Activated CD4-positive, CD25-positive, alpha-beta regulatory T cell (primary cell): ENCODE measurements at regions not wholly inside any gene's neighbourhood (a gene's known extent, or its start where the extent isn't known, plus 50 kb on each side); places are given as distances from the start of the nearest gene placed in this dataset.
"Not testable (repeated sequence)": the region's sequence is repeated elsewhere in the genome, so short reads cannot be mapped to it uniquely, and the experiment has no call there.

ENCODE experiments used
- DNase-seq, 4 experiments: peaks; one replicate each; lab custom pipeline; 2025; lab: John Stamatoyannopoulos, UW

DNA sequence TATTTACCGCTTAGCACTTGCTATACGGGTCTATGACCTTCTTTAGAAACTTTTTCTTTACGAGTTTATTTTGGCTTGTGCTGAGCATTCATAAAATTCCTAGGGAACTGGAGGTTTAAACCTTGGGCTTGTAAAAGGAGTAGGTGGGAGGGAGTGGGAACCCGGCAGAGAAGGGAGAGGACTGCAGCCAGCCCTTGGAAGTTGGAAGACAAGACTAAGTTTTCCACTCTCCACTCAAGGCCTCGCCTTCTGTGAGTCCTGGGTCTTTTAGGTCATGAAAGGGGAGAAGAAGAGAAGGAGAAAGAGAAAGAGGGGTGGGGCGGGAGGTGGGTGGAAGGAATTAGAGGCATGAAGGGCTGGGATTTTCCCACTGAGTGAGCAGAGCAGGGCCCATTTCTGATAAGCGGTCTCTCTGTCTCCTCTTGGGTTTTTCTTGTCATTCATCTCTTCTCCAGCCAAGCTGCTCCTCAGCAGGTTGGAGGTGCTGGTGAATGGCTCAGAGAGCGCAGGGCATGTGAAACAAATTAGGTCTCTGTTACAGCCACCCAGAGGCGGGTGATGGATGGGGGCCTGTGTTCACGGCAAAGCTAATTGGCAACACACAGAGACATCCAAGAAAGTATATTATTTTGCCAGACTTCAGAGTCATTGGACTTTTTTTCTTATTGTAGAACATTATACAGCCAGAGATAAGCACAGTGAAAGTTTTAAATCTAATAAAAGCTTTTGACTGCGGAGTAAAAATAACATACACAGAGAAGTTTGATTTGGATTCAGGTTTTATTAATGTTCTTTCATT, 247.3 kb downstream of the FOXD2 start:
- DNase-seq: no peak

DNA sequence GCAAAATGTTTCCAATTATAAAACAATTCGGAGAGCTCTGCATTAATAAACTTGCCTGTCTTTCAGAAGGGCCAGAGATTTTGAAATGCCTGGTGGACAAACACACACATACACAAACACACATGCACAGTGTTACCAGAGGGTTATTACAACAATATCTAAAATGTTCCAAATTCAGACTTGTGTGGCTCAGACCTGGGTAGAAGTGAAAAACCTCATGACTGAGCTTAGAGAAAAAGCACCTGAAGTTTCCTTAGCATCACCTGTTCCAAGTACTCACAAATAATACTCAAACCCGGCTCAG, 247.9 kb downstream of the FOXD2 start:
- no peak for DNase-seq

DNA sequence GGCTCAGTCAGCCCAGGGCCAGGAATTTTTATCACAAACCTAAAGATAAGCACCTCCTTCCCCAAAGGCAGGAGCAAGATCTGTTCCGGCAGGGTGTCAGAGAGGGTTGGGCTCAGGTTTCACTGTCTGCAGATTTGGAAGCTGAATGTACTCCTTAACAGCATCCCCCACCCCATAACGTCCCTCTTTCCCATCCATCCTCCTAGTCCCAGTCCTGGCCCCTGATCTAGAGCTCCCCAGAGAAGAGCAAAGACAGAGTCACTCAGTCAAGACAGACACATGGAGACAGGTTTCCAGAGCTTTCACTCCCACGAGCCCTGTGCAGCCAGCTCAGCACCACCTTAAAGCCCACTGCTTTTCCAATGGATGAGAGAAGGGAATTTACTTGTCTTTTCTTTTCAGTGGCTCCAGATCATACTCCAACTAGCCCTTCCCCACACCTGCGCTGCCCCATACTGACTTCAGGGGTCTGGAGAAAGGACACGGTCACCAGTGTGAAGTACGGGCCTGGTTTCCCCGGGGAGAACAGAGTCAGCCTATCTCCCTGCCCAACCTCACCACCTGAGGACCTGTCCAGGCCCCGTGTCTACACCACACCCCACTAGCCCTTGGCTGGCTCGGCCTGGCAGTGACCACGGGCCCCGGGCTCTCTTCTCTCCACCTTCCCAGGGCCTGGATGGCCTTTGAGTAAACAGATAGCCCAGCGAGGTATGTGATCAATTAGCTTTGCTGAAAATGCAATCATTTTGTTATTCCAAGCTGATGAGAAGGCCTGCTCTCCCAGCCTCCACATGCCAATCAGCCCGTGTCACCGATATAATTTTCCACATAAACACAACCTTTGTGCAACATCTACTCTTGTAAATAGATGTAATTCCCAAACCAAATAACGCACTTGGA, 249.1 kb downstream of the FOXD2 start:
- DNase-seq: no peak

- no peak for DNase-seq
These were observed 250.0 kb downstream of the FOXD2 start for GRCh38 chr1:47687631-47688460.

DNA sequence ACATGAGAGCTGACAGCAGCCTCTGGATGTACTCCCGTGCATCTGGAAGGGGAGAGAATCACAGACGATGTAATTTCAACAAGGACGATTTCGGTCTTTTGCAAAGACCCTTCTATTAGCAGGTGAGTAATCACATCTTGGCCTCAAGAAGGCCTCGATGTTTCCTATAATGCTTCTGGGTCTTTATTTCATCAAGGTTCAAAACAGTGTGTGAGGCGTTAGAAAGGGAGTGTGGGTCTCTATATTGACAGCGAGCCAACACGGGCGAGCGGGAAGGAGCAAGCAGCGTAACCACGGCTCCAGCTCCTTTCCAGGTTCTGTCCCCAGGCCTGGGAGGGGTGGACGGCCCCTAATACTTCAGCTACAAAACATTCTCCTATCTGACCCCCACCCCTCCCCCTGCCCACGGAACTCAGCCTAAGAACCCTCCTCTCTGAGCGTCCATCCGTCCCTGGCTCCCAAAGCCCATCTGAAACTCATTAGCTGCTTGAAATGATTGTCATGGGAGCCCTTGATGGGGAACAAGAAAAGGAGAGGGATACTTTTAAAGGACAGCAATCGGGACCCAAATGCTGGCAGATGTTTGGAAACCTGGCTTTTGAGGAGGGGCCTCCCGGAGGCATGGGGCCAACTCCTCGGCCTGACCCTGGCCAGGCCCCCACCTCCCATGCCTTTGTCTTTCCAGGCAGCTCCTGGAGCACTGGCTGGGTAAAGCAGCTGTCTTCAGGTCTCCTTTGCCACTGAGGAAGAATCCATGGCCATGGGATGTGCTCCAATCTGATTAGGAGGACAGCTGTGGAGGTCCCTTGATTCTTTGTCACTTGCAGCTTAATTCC, 250.8 kb downstream of the FOXD2 start:
- no peak for DNase-seq

- DNase-seq: no peak
These were observed 252.1 kb downstream of the FOXD2 start for GRCh38 chr1:47689894-47690293.

- DNase-seq: no peak
These were observed 252.8 kb downstream of the FOXD2 start for GRCh38 chr1:47690341-47691250.

GRCh38 chr1:47691293-47691692, 253.4 kb downstream of the FOXD2 start:
- not testable (repeated sequence) for DNase-seq

DNA sequence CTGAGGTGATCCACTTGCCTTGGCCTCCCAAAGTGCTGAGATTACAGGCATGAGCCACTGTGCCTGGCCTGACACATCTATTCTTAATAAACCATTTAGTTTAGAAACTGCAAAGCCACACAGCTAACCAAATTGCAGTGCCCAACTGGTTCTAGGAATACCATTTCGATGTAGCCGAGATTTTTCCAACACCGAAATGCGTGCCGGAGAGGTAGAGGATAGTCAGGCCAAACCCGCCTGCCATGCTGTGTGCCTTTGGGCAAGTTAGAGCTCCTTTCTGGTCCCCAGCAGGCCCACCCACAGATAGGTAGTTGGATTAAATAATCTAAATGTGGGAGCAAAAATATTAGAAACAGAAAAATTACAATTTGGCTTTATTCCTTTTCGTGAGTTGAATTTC, 254.4 kb downstream of the FOXD2 start:
- DNase-seq: no peak

DNA sequence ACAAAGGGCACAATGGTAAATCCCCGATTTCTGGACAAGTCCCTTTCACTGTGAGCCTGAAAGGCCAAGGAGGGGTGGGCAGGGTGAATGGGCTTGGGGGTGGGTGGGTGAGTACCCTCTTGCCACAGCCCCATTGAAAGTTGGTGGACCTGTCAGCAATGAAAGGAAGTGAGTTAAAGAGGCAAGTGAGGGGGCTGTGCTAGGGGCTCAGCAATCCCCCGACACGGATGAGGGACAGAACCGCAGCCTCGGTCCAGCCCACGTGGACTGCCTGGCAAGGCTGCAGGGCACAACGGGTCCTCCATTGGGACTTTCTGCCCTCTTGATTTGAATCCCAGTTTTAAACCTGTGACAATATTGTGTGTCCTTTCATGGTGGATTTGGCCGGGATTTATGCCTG, 255.3 kb downstream of the FOXD2 start:
- no peak for DNase-seq

- DNase-seq: no peak
These were observed 256.4 kb downstream of the FOXD2 start for GRCh38 chr1:47694011-47694890.

DNA sequence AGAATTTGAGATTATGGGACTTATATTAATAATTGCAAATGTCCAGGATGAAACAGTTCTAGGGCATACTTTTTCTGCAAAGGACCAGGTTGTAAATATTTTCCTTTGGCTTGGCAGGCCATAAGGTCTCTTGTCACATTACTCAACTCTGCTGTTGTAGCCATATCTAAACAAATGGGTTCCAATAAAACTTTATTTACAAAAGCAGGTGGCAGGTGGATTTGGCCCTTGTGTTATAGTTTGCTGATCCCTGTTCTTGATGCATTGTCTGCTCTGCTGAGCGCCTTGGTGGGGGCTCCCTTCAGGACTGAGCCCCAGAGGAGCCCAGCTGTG, 258.5 kb downstream of the FOXD2 start:
- DNase-seq: no peak

GRCh38 chr1:47696737-47697441, 259.0 kb downstream of the FOXD2 start:
- no peak for DNase-seq

DNA sequence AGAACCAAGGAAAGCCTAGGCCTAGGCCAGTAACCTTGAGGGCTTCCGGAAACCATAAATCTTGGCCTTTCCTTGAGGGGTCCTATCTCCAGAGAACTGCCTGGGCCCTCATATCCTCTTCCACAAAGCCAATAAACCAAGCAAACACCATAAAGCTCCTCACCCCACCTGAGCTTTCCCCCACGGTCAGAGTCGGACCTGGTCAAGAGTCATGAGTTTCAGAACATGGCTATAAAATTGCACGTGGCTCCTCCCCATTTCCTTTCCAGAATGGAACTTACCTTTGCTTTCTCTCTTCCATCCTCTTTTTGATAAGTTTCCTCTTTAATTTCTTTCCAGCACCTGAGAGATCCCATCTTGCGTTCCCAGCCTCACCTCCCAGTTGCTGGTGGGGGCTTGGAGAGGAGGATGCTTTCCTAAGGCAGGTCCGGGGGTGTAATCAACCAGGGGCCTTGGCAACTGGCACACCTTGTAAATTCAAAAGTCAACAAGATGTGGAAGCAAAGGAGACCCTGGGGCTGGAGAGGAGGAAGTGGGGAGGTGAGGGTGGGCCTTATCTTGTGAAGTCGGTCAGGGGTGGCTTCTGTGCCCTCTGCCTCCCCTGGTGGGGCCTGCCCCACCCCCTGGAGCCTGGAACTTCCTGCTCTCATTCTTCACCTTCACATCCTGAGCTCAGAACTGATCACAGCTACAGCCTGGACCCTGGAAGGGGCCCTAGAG, 259.9 kb downstream of the FOXD2 start:
- no peak for DNase-seq

GRCh38 chr1:47699492-47700235, 261.8 kb downstream of the FOXD2 start:
- no peak for DNase-seq

DNA sequence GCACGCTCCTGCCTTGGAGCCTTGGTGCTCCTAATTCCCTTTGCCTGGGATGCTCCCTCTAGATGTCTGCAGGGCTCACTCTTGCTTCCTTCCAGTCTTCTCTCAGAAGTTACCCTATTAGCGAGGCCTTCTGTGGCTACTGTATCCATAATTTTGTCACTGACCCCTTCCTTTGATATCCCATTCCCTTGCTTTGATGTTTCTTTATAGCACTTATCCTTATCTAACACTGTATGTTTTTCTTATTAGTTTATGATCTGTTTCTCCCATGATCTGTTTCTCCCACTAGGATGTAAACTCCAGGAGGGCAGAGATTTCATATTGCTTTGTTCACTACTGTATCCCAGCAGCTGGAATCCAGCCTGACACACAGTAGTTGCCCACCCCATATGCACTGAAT, 263.4 kb downstream of the FOXD2 start:
- DNase-seq: no peak

DNA sequence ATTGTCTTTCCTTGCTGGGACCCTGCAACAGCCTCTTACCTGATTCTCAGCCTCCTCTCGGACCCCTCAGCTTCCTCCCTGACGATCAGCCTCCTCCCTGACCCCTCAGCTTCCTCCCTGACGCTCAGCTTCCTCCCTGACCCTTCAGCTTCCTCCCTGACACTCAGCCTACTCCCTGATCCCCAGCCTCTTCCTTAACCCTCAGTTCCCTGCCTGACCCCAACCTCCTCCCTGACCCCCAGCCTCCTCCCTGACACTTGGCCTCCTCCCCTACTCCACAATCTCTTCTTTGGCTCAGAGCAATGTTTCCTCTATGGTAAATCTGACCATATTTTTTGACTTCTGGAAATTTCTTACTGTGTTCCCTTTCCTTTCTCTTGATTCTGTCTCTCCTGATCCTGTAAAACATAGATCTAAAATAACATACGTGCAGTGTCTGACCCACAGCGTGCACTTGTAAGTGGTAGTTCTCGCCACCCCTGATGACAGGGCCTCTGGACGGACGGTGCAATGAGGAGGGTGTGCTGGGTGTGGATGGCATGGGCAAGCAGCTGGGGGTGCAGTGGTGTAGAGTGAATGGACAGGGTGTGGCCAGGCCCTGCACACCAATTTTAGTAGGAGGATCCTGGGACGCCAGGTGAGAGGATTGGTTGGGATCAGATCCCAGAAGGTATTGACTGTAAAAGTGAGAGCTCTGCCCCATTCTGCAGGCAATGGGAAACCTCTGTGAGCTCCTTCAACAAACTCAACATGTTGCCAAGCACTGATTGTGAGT, 264.1 kb downstream of the FOXD2 start:
- no peak for DNase-seq
